ENCODE measurements at regions not wholly inside any gene's neighbourhood (a gene's known extent, or its start where the extent isn't known, plus 50 kb on each side); places are given as distances from the start of the nearest gene placed in this dataset.
"Not testable (repeated sequence)": the region's sequence is repeated elsewhere in the genome, so short reads cannot be mapped to it uniquely, and the experiment has no call there.

- no peak for DNase-seq
Measured at GRCh38 chr9:89674667-89675057, 69.8 kb downstream of the GADD45G start.

- no peak for DNase-seq
Measured at GRCh38 chr9:89675058-89675742, 70.4 kb downstream of the GADD45G start.

- no peak for DNase-seq
Measured at GRCh38 chr9:89676281-89676680, 71.5 kb downstream of the GADD45G start.

- no peak for DNase-seq
Measured at GRCh38 chr9:89677702-89678395, 73.0 kb downstream of the GADD45G start.

GRCh38 chr9:89678396-89679015, 73.7 kb downstream of the GADD45G start:
- no peak for DNase-seq

- DNase-seq = no peak
Measured at GRCh38 chr9:89679016-89679415, 74.2 kb downstream of the GADD45G start.

- DNase-seq = no peak
Measured at GRCh38 chr9:89679581-89679980, 74.8 kb downstream of the GADD45G start.

- DNase-seq = no peak
Measured at GRCh38 chr9:89680547-89681467, 76.0 kb downstream of the GADD45G start.

- not testable (repeated sequence) for DNase-seq
Measured at GRCh38 chr9:89681468-89681859, 76.7 kb downstream of the GADD45G start.

GRCh38 chr9:89683626-89684025, 78.8 kb downstream of the GADD45G start:
- no peak for DNase-seq

- no peak for DNase-seq
Measured at GRCh38 chr9:89684218-89684617, 79.4 kb downstream of the GADD45G start.

- no peak for DNase-seq
Measured at GRCh38 chr9:89684912-89685636, 80.3 kb downstream of the GADD45G start.

GRCh38 chr9:89685698-89686097, 80.9 kb downstream of the GADD45G start:
- no peak for DNase-seq

- DNase-seq = no peak
Measured at GRCh38 chr9:89686126-89686525, 81.3 kb downstream of the GADD45G start.

- no peak for DNase-seq
Measured at GRCh38 chr9:89686621-89687020, 81.8 kb downstream of the GADD45G start.

GRCh38 chr9:89687188-89687587, 82.4 kb downstream of the GADD45G start:
- DNase-seq = no peak

- DNase-seq = no peak
Measured at GRCh38 chr9:89687848-89688247, 83.0 kb downstream of the GADD45G start.

- DNase-seq = not testable (repeated sequence)
Measured at GRCh38 chr9:89689321-89689720, 84.5 kb downstream of the GADD45G start.

GRCh38 chr9:89690334-89690912, 85.6 kb downstream of the GADD45G start:
- no peak for DNase-seq

GRCh38 chr9:89695441-89695891, 90.7 kb downstream of the GADD45G start:
- no peak for DNase-seq

- not testable (repeated sequence) for DNase-seq
Measured at GRCh38 chr9:89695979-89696378, 91.2 kb downstream of the GADD45G start.

GRCh38 chr9:89696780-89697179, 92.0 kb downstream of the GADD45G start:
- DNase-seq = no peak
